ENCODE measurements at regions not wholly inside any gene's neighbourhood (a gene's known extent, or its start where the extent isn't known, plus 50 kb on each side); places are given as distances from the start of the nearest gene placed in this dataset.

GRCh38 chr9:103702572-103702971 is 391.5 kb upstream of the SMC2 start:
- no peak overlapping the region for H3K4me3 ChIP-seq (ENCODE audit: low read length)
- DNase-seq (ENCODE audit: low read depth, low spot score): no peak

DNA sequence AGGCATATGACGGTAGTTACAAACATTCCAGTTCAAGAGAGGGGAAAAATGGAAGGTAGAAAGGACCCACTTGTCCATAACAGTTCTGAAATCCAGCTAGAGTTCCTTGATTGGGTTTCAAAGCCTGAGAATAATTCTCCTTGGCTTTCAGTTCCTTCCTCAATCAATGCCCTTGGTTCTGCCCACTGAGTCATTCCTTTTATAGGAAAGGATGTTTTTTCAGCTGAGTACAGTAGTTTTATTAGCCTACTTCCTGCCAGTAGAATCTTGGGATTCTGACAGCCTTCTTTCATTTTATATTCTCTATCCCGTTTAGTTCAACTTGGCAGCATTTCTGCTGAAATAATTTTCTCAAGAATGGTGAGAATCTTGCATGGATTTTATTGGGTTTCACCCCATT is 386.9 kb upstream of the SMC2 start:
- DNase-seq (ENCODE audit: low read depth, low spot score): no peak
- H3K4me3 ChIP-seq (ENCODE audit: low read length): no peak overlapping the region

DNA sequence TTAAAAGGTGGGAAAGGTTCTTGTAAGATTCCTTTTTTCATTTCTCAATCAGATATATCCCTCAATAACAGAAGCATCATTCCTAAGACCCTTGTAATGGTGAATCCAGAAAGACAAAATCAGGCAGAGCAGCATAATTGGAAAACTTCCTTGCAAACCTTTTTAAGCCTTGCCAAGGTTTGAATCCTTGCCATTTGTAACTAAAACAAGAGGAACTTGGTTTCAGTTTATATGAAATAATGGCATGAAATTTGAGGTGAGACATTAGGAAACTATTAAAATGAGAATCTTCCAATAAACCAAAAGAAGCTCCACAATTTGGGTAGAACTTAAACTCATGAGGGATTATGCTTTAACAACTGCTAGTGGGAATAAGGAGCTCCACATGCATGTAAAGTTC is 384.7 kb upstream of the SMC2 start:
- DNase-seq (ENCODE audit: low read depth, low spot score): no peak
- no peak overlapping the region for H3K4me3 ChIP-seq (ENCODE audit: low read length)

- H3K4me3 ChIP-seq (ENCODE audit: low read length): no peak overlapping the region
- DNase-seq (ENCODE audit: low read depth, low spot score): no peak
Measured at GRCh38 chr9:103713631-103714030, 380.5 kb upstream of the SMC2 start.

GRCh38 chr9:103714992-103715391 is 379.1 kb upstream of the SMC2 start:
- H3K4me3 ChIP-seq (ENCODE audit: low read length): no peak overlapping the region
- DNase-seq (ENCODE audit: low read depth, low spot score): no peak

- DNase-seq (ENCODE audit: low read depth, low spot score): no peak
- no peak overlapping the region for H3K4me3 ChIP-seq (ENCODE audit: low read length)
Measured at GRCh38 chr9:103721056-103721455, 373.1 kb upstream of the SMC2 start.

DNA sequence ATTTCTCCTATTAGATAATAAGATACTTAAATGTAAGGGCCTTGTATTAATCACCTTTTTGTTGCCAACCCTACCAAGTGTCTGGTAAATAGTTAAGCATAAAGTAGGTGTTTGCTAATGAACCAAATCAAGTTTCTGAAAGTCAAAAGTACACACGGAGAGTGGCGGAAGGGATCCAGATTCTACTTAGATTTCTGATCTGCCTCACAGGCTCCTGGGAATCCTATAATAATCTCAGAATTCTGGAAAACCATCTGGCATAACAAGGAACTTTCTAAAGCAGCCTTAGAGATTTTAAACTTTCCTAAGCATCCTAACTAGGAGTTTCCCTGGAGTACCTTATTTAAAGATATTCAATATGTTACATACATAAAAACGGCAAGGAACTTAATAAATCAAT is 363.2 kb upstream of the SMC2 start:
- no peak overlapping the region for H3K4me3 ChIP-seq (ENCODE audit: low read length)
- no peak for DNase-seq (ENCODE audit: low read depth, low spot score)

- no peak overlapping the region for H3K4me3 ChIP-seq (ENCODE audit: low read length)
Measured at GRCh38 chr9:103731541-103731940, 362.6 kb upstream of the SMC2 start.

DNA sequence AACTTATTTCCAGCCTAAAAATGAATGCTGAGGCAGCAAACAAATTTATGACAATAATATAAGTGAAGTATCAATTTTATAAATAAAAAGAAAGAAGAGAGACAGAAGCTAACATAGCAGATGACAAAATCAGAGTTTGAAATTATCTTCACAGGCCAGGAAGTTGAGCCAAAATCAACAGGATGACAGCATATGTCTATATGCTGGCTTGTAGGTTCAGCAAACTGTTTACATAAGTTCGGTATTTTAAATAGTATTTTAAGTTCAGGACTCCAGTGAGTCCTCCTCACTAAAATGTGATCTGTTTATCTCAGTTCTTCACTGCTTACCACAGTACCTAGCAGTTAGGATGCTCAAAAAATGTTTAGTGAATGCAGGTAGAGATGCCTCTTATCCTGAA is 359.6 kb upstream of the SMC2 start:
- DNase-seq (ENCODE audit: low read depth, low spot score): no peak
- no peak overlapping the region for H3K4me3 ChIP-seq (ENCODE audit: low read length)

More at GRCh38 chr9:103731541-103731940, 362.6 kb upstream of the SMC2 start:
- no peak for DNase-seq (ENCODE audit: low read depth, low spot score)

DNA sequence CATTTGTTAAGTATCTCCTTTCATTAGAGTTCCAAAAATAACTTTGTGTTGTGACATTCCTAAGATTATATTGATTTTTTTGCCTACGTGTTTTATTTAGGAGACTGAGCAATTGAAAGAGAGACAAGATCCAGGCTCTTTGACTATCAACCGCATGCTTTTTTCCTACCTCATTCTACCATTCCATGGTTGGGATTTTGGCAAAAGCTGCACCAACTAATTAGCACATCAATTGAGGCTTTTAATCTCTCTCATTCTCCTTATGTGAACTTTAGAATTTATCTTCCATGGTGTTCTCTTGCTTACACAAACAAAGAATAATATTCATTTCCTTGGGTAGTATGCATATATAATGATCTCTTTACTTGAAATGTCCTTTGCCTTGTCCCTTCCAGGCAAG is 338.7 kb upstream of the SMC2 start:
- no peak for DNase-seq (ENCODE audit: low read depth, low spot score)
- no peak overlapping the region for H3K4me3 ChIP-seq (ENCODE audit: low read length)

DNA sequence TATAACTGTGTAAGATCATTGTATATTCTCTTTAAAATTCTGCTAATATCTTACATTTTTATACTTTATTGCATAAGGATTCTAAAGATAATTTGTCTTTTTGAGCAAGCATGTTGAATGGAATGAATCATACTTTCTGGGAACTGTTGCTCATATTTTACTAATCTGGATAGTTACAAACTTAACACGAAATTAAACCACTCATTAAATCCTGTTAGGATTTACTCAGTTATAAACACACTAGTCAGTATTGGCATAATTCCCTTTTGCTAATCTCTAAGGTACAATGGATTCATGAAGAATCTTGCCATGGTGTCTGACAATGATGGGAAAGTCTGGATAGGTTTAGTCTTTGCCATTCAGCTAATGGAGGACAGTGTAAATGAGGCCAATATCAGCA is 338.1 kb upstream of the SMC2 start:
- no peak overlapping the region for H3K4me3 ChIP-seq (ENCODE audit: low read length)
- DNase-seq (ENCODE audit: low read depth, low spot score): no peak

DNA sequence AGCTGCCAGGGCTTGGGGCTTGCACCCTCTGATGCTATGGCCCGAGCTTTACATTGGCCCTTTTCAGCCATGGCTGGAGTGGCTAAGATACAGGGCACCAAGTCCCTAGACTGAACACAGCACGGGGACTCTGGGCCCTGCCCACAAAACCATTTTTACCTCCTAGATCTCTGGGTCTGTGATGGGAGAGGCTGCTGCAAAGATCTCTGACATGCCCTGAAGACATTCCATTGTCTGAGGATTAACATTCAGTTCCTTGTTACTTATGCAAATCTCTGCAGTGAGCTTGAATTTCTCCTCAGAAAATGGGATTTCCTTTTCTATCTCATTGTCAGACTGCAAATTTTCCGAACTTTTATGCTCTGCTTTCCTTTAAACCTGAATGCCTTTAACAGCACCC is 337.0 kb upstream of the SMC2 start:
- no peak overlapping the region for H3K4me3 ChIP-seq (ENCODE audit: low read length)
- DNase-seq (ENCODE audit: low read depth, low spot score): no peak

GRCh38 chr9:103761466-103761865 is 332.6 kb upstream of the SMC2 start:
- no peak overlapping the region for H3K4me3 ChIP-seq (ENCODE audit: low read length)
- no peak for DNase-seq (ENCODE audit: low read depth, low spot score)

GRCh38 chr9:103789686-103790085 is 304.4 kb upstream of the SMC2 start:
- H3K4me3 ChIP-seq (ENCODE audit: low read length): no peak overlapping the region
- DNase-seq (ENCODE audit: low read depth, low spot score): peak; percentile 40

GRCh38 chr9:103798620-103799019 is 295.5 kb upstream of the SMC2 start:
- H3K4me3 ChIP-seq (ENCODE audit: low read length): no peak overlapping the region
- DNase-seq (ENCODE audit: low read depth, low spot score): peak; percentile 44

- no peak overlapping the region for H3K4me3 ChIP-seq (ENCODE audit: low read length)
- peak; percentile 40 for DNase-seq (ENCODE audit: low read depth, low spot score)
Measured at GRCh38 chr9:103799959-103800358, 294.1 kb upstream of the SMC2 start.

DNA sequence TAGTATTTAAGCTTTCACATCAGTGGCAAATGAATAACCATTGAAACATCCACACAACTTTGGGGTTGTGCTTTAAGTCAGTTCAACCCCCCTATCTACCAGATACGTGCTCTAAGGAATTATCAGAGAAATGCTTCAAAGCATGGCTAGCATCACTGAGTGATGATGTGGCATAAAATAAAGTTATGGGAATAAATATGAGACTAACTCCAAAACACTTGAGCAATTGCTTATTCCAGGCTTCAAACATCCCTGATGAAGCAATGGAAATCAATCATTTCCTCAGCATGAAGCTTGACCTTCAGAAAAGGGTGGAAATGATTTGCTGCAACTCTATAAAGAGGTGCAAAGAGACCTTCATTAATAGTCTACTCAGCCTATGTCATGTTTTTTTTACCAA is 292.0 kb upstream of the SMC2 start:
- DNase-seq (ENCODE audit: low read depth, low spot score): no peak

GRCh38 chr9:103803245-103803644 is 290.9 kb upstream of the SMC2 start:
- no peak for DNase-seq (ENCODE audit: low read depth, low spot score)
- H3K4me3 ChIP-seq (ENCODE audit: low read length): no peak overlapping the region

More for the DNA sequence above, 292.0 kb upstream of the SMC2 start:
- no peak overlapping the region for H3K4me3 ChIP-seq (ENCODE audit: low read length)

- no peak overlapping the region for H3K4me3 ChIP-seq (ENCODE audit: low read length)
- DNase-seq (ENCODE audit: low read depth, low spot score): no peak
Measured at GRCh38 chr9:103804077-103804735, 289.9 kb upstream of the SMC2 start.

GRCh38 chr9:103809745-103810144 is 284.4 kb upstream of the SMC2 start:
- no peak overlapping the region for H3K4me3 ChIP-seq (ENCODE audit: low read length)
- no peak for DNase-seq (ENCODE audit: low read depth, low spot score)

DNA sequence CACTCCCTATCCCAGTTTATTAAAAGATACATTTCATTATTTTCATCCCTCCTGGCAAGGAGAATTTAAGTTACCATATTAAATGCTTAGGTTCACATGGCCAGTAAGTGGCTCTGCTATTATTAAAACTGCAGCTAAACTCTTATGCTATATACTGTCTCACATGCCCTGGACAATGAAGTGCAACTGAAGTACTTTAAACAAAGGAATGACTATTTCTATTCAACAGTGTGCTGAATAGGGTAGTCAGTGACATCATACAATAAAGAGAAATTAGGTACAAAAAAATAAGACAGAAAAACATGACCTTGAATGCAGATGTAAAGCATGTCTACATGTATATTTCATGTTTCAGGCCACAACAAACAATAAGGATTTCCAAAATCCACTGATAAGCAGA is 282.6 kb upstream of the SMC2 start:
- H3K4me3 ChIP-seq (ENCODE audit: low read length): no peak overlapping the region
- DNase-seq (ENCODE audit: low read depth, low spot score): no peak

DNA sequence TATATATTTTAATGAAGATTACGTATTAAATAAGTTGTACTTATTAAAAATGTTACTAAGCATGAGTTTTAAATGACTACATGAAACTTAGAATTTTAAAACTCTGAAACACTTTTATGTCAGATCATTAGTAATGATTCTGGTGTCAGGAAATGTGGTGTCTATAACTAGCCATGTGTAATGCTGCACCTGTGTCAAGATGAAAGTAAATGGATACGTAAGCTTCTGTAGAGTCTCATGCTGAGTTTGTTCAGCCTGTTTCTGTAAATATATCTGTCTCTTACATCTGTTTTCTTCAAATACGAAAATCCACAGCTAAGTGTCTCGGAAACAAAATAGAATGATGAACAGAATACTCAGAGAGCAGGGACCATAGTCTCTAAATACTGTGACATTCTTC is 278.0 kb upstream of the SMC2 start:
- peak; percentile 14 for DNase-seq (ENCODE audit: low read depth, low spot score)

More for the DNA sequence above, 278.0 kb upstream of the SMC2 start:
- no peak overlapping the region for H3K4me3 ChIP-seq (ENCODE audit: low read length)

All from Jurkat, Clone E6-1 (cell line).